Endothelial cell of umbilical vein (primary cell): ENCODE measurements at regions not wholly inside any gene's neighbourhood (a gene's known extent, or its start where the extent isn't known, plus 50 kb on each side); places are given as distances from the start of the nearest gene placed in this dataset.

Experiments
- EZH2 ChIP-seq: IDR thresholded peaks from 2 replicates; pipeline ENCODE4 v1.6.1; 2012; ENCODE audit warnings: borderline replicate concordance, low read depth, mild to moderate bottlenecking, moderate library complexity, low read length, inconsistent platforms; ENCODE audit not compliant: severe bottlenecking
- JUN ChIP-seq: IDR thresholded peaks from 2 replicates; pipeline ENCODE4 v1.6.1; 2011; ENCODE audit warnings: borderline replicate concordance, low read depth; ENCODE audit not compliant: insufficient read length, insufficient read depth
- MAX ChIP-seq: IDR thresholded peaks from 2 replicates; pipeline ENCODE4 v1.6.1; 2011; ENCODE audit not compliant: insufficient read depth, insufficient read length
- POLR2A ChIP-seq: IDR thresholded peaks from 2 replicates; pipeline ENCODE4 v1.6.1; 2012; ENCODE audit warnings: low read depth, mild to moderate bottlenecking, control low read depth, low read length
- POLR2AphosphoS5 ChIP-seq: IDR thresholded peaks from 2 replicates; pipeline ENCODE4 v1.6.1; 2012; ENCODE audit warnings: low read depth, mild to moderate bottlenecking, control low read depth, low read length, moderate library complexity; ENCODE audit not compliant: insufficient read depth
- TF ChIP-seq, protein P1 (sequence below), 2 donors: IDR thresholded peaks; 1 replicate in 1 of 2; 2 replicates in 1 of 2; pipeline ENCODE4 v1.5.1; 2011; ENCODE audit warnings: low read length in 2 of 2, mild to moderate bottlenecking in 2 of 2, moderate library complexity in 2 of 2, control low read depth in 1 of 2, inconsistent platforms in 1 of 2, low read depth in 1 of 2; ENCODE audit not compliant: insufficient read depth in 1 of 2; ENCODE audit errors: extremely low read depth in 1 of 2

DNA sequence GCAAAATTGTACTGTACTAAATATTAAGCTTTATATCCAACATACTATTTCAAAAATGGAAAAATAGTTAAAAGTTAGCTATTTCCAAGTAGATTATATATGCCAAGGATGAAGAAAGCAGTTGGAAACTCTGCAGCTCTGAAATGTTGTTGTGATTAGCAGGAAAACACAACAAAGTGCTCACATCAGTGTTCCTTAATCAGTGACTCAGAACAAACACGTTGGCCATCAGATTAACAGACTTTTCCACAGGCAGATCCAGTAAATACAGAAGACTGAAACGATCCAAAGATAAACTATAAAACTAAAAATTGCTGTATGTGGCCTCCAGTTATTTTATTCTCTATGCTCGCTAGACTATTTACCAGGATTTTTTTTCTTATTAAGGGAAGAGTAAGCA lies 99.6 kb upstream of the SEMA3D start:
- TF ChIP-seq, protein P1, sequence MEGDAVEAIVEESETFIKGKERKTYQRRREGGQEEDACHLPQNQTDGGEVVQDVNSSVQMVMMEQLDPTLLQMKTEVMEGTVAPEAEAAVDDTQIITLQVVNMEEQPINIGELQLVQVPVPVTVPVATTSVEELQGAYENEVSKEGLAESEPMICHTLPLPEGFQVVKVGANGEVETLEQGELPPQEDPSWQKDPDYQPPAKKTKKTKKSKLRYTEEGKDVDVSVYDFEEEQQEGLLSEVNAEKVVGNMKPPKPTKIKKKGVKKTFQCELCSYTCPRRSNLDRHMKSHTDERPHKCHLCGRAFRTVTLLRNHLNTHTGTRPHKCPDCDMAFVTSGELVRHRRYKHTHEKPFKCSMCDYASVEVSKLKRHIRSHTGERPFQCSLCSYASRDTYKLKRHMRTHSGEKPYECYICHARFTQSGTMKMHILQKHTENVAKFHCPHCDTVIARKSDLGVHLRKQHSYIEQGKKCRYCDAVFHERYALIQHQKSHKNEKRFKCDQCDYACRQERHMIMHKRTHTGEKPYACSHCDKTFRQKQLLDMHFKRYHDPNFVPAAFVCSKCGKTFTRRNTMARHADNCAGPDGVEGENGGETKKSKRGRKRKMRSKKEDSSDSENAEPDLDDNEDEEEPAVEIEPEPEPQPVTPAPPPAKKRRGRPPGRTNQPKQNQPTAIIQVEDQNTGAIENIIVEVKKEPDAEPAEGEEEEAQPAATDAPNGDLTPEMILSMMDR (IDR thresholded peaks at IDR 0.05; ENCODE audit: extremely low read depth in 1 of 2, insufficient read depth in 1 of 2, low read depth in 1 of 2, low read length in 2 of 2) = no peak
- no peak for TF ChIP-seq POLR2AphosphoS5
- TF ChIP-seq EZH2 = no peak
- no peak for TF ChIP-seq POLR2A
- TF ChIP-seq MAX = no peak
- TF ChIP-seq JUN = no peak
